Myocyte (in vitro differentiated cells): ENCODE measurements at regions not wholly inside any gene's neighbourhood (a gene's known extent, or its start where the extent isn't known, plus 50 kb on each side); places are given as distances from the start of the nearest gene placed in this dataset.

ENCODE experiments used
- DNase-seq: peaks from one replicate; pipeline ENCODE4 v3.0.0-alpha.2; 2012; ENCODE audit warnings: low read depth

DNA sequence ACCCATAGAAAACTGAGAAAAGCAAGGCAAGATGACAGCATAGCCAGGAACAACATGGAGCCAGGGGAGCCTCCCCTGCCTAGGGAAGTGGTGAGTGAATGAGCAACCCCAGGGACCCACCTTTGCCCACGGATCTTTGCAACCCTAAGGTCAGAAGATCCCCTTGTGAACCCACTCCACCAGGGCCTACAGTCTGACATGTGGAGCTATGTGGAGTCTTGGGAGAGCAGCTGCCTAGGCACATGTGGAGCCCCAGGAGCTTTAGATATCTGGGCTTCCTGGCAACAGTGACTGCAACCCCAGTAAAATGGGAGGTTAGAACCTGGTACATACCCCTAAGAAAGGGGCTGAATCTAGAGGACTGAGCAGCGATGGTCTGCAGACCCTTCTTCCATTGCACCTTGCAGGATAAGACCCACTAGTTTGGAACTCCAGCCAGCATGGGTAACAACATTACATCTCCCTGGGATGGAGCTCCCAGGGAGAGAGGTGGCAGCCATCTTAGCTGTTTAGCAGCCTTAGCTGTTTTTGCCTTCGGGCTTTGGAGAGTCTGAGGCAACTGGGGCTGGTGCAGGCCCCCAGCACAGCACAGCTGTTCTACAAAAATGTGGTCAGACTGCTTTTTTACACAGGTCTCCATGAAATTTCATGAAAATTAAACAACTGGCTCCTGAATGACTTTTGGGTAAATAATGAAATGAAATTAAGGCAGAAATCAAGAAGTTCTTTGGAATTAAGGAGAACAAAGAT, 104.7 kb upstream of the TRIM2 start:
- DNase-seq, result peak; percentile 4

DNA sequence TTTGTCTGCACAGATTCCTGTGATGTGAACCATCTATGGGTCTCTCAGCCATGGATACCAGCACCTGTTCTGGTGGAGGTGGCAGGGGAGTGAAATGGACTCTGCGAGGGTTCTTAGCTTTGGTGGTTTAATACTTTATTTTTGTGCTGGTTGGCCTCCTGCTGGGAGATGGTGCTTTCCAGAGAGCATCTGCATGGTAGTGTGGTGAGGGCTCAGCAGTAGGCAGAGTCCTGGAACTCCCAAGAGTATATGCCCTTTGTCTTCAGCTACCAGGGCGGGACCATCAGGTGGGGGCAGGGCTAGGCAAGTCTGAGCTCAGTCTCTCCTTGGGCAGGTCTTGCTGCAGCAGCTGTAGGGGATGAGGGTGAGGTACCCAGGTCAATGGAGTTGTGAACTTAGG, 97.5 kb upstream of the TRIM2 start:
- peak; percentile 30 for DNase-seq

DNA sequence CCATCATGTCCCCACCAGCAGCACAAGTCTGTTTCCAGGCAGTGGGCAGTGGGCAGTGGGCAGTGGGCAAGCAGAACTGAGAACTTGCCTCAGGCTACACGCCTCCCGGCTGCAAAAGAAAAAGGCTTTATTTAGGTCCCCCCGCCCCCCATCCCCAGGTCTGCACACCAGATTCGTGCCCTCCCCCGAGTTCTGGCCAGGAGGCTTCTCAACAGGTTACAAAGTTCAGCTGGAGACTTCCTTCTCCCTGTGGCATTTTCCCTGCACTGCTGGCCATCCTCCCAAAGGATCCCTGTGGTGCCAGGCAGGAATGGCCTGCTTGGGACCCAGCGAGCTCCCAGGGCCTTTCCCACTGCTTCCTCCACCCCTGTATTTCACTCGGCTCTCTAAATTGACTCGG, 97.0 kb upstream of the TRIM2 start:
- DNase-seq, result no peak

DNA sequence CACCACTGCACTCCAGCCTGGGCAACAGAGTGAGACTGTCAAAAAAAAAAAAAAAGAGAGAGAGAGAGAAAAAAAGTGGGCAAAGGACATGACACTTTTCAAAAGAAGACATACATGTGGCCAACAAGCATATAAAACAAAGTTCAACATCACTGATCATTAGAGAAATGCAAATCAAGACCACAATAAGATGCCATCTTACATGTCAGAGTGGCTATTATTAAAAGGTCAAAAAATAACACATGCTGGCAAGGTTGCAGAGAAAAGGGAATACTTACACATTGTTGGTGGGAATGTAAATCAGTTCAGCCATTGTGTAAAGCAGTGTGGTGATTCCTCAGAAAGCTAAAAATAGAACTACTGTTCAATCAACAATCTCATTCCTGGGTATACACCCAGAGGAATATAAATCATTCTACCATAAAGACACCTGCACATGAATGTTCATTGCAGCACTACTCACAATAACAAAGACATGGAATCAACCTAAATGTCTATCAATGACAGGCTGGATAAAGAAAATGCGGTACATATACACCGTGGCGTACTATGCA, 94.9 kb upstream of the TRIM2 start:
- no peak for DNase-seq

DNA sequence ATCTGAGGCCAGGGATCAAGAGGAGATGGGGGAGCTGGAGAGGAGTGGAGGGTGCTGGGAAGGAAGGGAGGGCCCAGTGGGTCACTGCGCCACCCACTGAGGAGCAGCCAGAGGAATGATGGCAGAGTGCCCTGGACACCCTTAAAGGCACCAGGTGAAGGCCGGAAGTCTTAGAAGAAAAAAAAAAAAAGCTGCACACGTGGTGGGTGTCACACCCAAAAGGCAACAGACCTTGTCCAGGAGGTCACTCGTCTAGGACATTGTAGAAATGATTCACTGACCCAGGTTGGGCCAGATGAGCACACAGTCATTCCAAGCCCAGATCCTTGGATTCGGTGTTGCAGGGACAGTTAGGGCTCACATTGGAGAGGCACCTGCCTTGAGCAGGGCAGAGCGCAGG, 93.5 kb upstream of the TRIM2 start:
- DNase-seq, result no peak

DNA sequence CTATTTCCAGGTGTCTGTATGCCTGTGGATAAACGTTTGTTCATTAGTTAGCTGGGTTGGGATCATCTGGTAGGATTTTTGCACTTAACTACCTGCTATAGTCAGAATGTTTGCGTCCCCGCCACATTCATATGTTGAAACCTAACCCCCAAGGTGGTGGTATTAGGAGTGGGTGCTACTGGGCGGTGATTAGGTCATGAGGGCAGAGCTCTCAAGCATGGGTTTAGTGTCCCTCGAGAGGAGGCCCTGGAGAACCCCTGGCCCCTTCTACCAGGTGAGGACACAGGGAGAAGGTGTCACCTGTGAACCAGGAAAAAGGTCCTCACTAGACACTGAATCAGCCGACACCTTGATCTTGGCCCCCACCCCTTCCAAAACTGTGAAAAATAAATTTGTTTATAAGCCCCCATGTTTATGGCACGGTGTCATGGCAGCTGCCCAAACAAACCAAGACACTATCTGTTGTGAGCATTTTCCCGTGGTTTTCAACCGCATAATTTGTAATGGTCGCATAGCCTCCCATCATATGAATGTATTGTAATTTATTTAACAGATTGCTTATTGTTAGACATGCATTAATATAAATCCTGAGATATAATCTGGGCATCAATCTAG, 92.7 kb upstream of the TRIM2 start:
- DNase-seq, result no peak

DNA sequence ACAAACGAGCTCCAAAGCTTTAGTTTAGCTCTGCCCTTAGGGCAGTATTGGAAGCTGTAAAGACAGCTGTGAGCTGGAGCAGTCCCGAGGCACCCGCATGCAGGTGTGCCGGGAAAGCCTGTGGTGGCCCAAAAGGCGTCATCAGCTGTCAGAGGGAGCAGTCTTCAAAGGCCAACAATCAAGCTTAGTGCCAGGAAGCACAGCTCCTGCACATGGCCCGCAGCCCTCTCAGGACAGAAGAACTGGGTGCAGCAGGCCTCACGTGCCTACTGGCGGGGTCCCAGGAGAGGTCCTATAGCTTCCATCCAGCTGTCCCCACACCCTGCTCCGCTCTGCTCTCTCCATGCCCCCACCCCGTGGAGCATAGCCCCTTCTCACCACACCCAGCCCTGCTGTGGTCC, 92.2 kb upstream of the TRIM2 start:
- DNase-seq, result peak; percentile 18

DNA sequence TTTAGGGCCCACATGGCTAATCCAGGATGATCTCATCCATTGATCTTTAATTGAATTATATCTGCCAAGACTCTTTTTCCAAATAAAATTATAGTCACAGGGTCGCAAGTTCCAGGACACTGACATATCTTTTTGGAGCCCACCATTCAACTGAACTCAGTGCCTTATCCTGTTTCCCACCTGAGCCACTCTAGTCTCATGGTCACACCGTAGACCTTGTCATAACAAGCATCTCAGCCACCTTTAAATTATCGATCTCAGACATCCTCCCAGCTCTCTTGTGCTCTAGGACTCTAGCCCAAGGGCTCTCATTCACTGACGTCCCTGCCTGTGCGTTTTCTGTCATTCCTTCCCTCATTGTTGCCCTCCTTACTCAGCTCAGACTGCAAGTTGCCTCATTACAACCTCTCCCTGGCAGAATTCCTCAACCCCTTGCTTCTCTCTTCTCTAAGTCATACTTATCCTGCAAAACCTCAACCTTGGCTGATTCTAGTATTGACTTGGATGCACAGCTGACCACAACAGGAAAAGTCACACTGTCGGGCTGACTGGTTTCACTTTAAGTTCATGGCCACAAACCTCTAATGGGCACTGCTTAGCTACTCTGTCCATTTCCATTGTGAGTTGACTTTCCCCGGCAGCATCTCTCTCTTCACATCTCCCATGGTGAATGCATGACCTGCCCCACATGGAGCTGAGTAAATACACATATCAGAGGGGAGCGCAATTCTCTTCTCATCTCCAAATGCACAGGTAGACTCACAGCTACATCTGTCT, 91.0 kb upstream of the TRIM2 start:
- peak; percentile 28 for DNase-seq

DNA sequence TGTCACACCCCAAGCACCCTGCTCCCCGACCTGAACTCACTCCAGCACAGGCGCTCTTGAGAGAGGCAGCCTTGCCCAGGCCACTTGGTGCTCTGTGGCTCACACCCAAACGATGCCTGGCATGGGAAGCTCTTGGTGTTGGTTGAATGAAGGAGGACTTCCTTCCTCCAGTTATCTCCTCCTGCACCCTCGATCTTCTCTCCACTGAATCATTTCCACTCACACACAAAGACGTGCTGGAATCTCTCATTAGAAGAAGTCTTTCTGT, 90.5 kb upstream of the TRIM2 start:
- no peak for DNase-seq

DNA sequence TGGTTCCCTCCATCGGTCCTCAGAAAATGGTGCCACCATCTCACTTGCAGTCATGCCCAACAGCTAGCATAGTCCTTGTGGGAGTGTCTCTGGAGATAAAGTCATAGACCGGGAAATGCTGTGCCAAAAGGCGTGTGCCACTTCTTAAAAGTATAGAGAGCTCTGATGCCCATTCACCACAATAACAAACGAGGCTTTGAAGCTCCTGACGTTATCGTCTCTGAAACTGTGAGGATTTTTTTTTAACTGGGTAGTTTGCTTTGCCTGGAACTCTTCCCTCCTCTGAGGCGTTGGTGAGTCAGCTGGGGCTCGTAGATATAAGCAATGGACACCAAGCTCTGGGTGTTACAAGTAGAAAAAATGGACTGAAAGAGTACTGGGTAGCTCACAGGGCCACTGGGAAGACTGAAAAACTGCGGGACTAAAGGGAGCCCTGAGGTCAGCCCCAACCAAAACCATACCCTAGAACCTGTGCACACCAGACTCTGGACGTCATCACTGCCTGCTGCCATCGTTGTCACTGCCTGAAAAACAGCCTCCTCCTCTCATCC, 89.4 kb upstream of the TRIM2 start:
- peak; percentile 35 for DNase-seq

DNA sequence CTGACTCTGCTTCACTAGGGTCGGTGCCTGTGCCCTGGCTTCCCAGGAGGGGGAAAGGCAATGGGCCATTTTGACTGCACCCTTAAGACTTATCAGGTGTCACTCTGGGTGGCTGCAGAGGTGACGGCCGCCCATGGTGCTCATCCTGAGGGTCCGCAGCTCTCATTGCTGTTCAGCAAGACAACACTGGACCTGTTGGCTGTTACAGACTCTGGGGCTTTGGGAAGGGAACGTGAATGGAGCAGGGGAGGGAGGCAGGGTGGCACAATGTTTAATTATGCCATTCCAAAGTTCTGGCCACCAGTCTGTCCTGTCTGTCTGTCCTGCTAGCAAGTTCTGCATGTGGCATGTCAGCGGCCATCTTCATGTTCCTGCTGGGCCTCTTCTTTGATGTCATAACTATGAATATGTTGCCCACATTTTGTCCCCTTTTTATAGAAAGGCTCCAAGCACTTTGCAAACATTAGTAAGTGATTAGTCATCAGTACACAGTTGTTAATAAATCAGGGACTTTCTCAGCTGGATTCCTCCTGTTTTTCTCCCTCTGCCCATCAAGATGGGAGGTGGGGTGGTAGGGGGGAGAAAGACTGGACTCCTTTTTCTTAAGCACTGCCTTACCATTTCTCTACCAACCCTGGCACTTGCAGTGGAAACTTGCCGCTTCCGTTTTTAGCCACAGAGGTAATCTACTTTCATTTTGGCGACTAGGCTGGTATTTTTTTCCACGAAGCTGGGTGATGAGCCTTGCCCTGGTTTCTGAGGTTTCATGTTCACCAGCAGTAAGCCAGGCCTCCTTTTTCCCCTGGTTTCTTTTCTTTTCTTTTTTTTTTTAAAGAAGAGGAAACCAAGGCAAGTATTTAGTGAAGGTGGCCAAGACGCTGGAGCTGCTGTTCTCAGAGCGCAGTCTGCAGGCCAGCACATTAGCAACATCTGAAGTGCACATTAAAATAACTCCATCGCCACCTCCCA, 88.6 kb upstream of the TRIM2 start:
- peak; percentile 68 for DNase-seq

DNA sequence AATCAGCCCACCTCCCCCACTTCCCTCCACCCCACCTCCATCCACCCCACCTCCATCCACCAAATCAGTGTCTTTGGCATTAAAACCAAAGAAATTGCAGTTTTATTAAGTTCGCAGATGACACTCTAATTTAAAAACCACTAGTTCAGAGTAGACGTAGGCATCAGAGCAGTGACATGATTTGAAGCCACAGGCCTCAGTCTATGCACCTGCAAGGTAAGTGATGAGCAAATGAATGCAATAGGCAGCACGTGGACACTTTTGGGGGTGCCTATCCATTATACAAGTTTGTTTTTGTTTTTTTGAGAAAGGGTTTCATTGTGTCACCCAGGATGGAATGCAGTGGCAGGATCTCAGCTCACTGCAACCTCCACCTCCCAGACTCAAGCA, 88.0 kb upstream of the TRIM2 start:
- no peak for DNase-seq

DNA sequence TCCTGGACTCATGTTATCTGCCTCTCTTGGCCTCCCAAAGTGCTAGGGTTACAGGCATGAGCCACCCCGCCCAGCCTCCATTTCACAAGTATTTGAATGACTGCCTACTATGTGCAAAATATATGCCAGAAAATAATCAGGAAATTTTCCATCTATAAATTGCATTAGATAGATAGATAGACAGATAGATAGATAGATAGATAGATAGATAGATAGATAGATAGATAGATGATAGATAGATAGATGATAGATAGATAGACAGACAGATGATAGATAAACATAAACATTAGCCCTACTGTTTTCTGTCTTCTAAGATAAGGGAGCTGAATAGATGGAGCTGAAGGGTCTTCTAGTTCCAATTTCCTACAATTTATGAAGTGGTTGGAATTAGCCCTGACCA, 87.4 kb upstream of the TRIM2 start:
- no peak for DNase-seq

DNA sequence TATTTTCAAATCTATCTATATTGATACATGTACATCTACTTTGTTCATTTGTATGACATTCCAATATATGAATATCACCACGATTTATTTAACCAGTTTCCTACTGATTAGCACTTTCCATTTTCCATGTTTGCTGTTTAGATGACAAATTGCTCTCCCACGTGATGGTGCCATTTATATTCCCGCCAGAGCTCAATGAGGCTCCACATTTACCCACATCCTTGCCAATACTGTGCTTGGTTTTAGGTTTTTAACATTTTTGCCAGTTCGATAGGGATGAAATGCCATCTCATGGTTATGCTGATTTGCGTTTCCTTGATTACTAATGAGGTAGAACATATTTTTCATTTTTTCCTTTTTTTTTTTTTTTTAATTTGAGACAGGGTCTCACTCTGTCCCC, 86.7 kb upstream of the TRIM2 start:
- no peak for DNase-seq

DNA sequence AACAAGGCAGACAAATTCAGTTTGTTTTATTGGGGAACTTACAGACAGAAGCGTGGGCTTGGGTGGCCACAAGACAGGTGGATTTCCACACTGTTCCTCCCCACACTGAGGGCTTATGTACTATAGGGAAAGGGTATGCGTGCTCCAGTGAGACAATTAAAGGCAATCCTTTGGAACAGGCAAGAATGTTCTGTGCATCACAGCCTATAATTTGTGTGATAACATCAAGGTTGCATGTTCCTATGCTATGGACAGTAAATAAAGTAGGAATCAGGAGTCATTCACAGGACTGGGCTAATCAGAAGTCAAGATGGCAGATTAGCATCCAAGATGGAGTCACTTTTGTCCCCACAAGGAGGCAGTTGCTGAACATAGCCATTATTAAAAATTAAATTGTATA, 84.6 kb upstream of the TRIM2 start:
- no peak for DNase-seq

DNA sequence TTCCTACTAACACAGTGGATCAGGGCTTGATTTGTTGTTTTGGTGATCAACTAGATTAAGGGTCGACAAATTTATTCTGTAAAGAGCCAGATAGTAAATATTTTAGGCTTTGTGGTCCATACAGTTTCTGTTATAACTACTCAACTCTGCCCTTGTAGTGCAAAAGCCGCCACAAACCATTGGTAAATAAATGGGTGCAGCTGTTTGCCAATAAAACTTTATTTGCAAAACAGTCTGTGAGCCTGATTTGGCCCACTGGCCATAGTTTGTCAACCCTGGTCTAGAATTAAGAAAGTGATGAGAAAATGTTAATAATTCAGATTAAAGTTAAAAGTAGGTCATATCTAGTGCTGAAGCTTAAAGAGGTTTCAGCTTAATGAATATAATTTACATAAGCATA, 84.0 kb upstream of the TRIM2 start:
- DNase-seq, result no peak

DNA sequence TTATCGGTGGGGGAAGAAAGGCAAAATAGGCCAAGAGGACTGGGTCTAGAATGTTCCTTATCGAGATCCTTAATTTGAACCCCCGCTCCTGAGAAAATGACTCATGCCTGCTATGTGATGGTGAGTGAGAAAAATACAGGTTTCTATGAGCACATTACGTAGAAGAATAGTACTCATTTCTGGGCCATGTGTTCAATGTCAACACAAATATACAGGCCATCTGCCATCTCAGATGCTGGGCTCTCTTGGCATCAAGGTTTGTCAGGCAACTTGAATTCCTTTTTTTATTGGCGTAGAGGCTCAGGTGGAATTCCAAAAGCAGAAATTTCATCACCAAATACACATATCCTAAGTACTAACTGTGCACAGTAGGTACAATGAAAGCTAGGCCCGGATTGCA, 81.4 kb upstream of the TRIM2 start:
- DNase-seq, result no peak

DNA sequence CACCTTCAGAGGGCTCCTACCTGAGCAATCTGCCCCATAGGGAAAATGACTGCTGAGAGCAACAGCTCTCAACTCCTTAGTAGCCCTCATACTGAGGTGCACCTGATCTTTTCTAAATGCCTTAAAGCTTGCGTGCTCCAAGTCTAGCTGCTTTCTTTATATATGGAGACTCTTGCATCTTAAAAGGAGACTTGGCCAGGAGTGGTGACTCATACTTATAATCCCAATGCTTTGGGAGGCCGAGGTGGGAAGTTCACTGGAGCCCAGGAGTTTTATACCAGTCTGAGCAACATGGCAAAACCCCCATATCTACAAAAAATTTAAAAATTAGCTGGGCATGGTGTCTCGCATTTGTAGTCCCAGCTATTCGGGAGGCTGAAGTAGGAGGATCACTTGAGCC, 78.1 kb upstream of the TRIM2 start:
- DNase-seq, result no peak

DNA sequence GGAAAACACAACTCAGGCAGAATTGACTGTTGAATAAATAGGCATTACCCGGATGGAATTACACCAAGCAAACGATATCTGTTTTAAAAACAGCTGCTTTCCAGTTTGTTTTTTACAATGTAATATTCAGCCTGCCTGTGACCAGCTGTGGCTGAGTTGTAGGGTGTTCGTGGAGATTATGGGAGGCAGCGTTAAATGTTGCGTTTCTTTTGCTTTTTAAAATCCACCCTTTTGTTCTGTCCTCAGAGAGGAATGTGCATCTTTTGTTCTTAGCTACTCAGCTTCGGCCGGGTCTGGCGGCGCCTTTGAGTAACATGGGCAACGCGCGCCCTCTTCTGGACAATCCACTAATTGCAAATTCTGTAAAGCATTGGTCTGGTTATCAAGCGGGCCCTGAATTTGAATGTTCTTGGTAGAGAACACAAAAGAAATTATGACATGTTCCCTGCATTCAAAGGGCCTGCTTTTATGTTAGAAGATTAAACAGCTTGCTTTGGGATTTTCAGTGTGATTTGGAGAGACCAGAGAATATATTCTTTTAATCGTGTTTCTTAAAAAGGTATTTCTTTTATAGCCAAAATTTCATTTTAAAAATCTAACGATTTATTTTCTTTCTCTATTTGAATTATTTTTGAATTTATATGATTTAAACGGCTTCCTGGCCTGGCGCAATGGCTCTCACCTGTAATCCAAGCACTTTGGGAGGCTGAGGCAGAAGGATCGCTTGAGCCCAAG, 76.3 kb upstream of the TRIM2 start:
- peak; percentile 87 for DNase-seq

DNA sequence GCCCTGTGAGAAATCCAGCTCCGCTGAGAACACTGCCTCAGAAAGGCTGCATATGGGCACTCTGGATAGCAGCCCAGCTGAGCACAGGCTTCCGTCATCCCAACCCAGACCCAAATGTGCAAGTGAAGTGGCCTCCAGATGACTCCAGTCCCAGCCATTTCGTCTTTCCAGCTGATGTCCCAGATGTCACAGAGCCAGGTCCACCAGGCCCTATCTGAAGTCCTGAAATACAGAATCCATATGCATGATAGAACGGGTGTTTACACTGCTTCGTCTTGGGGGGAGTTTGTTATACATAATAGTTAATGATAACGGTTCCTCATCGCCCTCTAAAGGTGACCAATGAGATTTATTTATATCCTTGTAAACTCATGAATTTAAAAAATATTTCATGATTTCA, 72.6 kb upstream of the TRIM2 start:
- DNase-seq, result no peak
